GM18508 (cell line): ENCODE measurements at regions not wholly inside any gene's neighbourhood (a gene's known extent, or its start where the extent isn't known, plus 50 kb on each side); places are given as distances from the start of the nearest gene placed in this dataset.
"Not testable (repeated sequence)": the region's sequence is repeated elsewhere in the genome, so short reads cannot be mapped to it uniquely, and the experiment has no call there.

Experiments used
- ATAC-seq: cut with Tn5 transposase; IDR thresholded peaks from one replicate; pipeline ENCODE4 v1.9.1; 2021; ENCODE audit warnings: moderate number of reproducible peaks; ENCODE audit not compliant: insufficient read depth, unreplicated experiment

DNA sequence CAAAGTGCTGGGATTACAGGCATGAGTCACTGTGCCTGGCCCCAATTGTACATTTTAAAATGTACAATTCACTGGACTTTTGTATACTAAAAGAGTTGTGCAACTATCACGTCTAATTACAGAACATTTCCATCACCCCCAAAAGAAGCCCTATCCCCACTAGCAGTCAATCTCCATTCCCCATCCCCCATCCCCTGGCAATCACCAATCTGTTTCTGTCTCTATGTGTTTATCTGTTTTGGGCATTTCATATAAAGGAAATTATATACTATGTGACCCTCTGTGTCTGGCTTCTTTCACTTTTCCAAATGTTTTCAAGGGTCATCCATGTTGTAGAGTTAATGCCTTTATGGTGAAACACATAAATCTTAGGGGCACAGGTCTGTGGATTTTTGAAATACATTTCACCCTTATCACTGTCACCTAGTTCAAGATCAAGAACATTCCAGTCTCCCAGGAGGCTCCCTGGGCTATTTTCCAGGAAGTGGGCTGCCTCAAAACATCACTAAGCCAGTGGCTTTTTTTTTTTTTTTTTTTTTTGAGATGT lies 129.2 kb downstream of the CRLF3 start:
- not testable (repeated sequence) for ATAC-seq

DNA sequence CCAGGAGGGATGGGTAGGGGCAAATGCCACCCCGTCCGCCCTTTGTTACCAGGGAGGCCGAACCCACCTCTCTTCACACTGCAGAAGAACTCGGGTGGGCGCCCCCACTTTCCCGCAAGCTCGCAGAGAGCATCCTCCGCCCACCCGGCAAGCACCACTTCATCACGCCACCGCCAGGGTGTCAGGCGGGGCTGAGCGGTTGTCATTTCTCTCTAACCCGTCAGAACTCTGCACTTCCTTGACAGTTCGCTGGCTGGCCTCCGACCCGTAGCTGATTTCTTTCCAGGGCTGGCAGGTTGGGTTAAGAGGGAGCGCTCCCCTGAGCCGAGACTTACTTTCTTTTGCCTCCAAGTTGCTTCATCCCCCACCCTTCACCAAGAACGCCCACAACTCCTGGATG lies 130.7 kb downstream of the CRLF3 start:
- not testable (repeated sequence) for ATAC-seq

DNA sequence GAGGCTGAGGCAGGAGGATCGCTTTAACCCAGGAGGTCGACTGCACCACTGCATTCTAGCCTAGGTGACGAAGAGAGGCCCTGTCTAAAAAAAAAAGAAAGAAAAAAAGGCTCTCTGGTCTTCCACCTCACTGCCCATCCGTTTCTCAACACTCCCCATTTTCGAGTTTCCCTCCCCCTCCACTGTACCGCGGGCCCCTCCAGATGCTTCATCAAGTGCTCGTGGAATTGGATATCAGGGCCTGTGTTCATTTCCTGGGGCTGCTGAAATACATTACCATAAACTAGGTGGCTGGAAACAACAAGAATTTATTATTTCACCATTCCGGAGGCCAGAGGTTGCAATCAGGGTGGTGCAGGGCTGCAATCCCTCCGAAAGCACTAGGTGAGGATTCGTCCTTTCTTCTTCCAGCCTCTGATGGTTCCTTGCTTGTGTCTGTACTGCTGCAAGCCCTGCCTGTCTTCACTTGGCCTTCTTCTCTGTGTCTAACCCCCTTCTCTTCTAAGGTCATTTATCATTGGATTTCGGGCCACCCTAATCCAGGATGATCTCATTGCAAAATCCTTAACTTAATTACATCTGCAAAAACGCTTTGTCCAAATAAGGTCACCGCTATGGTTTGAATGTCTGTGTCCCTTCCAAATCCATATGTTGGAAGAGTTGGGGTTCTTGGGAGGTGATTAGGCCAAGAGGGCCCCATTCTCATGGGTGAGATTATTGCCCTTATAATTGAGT lies 135.1 kb downstream of the CRLF3 start:
- ATAC-seq = not testable (repeated sequence)

DNA sequence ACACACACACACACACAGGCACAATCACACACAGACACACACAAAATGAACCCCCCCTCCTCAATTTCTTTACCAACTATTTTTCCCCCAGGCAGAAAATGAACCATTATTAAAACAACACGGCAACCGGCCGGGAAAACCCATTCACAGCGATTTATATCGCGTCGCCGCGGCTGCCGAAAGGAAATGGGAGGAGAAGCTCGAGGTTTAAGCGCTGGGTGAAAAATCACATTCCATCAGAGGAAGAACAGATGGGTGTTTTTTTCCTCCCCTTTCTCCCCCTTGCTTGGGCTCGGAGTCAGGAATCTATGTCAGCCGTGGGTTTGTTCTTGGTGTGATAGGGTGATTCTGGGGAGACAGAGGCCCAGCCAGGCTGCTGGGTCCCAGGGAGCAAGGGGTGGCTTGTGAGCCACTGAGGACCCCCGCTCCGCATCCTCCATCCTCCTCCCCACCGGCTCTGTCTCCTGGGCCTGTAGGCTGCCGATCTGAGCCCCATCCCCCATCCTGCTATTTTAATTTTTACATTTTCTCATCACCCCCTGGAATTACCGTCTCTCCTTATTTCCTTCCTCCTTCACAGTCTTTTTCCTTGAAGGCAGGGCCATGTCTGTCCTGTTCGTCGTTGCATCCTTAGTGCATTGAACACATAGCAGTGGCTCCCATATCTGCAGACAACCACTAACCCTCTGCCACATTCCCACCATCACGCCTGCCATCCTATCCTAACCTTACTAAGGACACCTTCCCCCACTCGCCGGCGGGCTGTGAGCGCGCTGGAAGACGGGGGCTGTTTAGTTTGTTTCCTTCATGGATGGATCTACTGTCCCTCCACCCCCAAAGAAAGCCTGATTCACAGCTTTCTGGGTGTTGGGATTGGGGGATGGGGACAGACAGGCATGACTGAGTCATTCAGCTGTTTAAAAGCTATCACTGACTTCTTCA lies 137.7 kb downstream of the CRLF3 start:
- not testable (repeated sequence) for ATAC-seq

DNA sequence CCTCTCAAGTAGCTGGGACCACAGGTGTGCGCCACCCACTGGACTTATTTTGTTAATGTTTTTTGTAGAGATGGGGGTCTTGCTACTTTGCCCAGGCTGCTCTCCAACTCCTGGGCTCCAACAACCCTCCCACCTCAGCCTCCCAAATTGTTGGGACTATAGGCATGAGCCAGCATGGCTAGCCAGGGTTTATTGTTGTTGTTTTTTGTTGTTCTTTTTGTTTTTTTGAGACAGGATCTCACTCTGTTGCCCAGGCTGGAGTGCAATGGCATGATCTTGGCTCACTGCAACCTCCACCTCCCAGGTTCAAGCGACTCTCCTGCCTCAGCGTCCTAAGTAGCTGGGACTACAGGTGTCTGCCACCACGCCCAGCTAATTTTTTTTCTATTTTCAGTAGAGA lies 142.2 kb downstream of the CRLF3 start:
- not testable (repeated sequence) for ATAC-seq

DNA sequence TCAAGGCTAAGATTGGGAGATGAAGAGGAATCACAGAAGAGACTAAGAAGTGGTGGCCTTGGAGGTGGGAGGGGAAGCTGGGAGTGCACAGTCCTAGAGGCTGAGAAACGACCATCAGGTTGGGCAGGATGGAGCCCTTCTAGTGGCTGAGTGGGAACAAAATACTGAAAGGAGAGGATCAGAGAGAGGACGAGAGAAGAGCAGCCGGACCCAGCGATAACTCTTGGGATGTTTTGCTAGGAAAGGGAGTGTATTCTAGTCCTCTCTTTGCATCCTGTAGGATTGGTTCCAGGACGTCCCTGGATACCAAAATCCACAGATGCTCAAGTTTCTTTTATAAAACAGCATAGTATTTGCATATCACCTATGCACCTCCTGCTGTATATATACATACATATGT lies 143.8 kb downstream of the CRLF3 start:
- ATAC-seq = not testable (repeated sequence)

DNA sequence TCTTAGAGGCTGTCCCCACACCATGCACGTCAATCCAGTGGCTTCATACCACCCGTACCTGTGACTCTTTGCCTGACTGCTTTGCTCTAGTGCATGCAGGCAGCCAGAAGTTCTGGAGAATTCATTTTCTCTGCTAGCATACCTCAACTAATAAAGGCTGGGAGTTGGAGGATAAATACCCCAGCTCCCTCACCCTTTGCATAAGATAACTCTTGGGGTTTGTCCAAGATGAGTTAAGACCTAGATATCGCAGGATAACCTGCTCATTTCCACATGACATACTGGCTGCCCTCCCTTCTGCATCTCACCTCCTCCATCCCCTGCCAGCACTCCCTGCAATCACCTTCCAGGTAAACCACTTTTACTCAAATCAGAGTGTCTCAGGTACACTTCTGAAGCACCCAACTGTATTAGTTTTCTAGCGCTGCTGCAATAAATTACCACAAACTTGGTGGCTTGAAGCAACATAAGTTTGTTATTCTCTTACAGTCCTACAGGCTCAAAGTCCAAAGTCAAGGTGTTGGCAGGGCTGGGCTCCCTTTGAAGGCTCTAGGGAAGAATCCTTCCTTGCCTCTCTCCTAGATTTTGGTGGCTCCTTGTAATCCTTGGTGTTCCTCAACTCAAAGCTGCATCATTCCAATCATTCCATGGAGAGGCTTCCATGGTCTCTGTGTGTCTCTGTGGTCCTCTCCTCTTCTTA lies 146.8 kb downstream of the CRLF3 start:
- ATAC-seq = no peak

DNA sequence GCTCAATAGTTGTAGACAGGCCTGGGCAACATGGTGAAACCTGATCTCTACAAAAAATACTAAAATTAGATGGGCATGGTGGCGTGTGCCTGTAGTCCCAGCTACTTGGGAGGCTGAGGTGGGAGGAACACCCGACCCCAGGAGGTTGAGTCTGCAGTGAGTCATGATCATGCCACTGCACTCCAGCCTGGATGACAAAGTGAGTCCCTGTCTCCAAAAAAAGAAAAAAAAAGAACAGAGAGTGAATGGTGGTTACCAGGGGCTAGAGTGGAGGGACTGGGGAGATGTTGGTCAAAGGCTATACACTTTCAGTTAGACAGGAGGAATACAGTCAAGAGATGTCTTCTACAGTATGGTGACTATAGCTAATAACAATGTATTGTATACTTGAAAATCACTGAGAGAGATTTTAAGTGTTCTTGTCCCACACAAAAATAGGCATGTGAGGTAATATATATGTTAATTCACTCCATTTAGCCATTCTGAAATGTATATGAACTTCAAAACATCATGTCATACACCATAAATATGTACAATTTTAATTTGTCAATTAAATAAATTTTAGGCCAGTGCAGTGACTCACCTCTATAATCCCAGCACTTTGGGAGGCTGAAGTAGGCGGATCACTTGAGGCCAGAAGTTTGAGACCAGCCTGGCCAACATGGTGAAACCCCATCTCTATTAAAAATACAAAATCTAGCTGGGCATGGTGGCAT lies 148.6 kb downstream of the CRLF3 start:
- not testable (repeated sequence) for ATAC-seq

DNA sequence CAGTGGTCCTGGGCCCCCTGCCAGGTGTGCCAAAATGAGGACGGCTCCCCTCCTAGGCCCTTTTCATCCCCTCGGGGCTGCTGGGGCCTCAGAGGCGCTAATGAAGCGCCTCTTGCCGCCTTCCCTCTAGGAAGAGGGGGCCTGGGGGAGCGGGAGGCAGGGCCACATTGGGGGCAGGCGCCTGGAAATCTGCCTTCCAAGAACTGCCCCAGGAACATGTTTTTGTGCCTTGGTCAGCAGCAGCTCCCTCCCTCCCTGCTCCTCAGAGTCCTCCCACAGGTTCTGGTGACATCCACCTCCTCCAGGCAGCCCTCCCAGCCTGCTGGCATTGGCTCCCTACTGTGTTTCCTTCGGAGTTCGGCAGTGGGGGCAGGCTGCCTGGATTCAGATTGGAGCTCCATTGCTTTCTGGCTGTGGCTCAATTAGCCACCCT lies 155.3 kb downstream of the CRLF3 start:
- not testable (repeated sequence) for ATAC-seq

DNA sequence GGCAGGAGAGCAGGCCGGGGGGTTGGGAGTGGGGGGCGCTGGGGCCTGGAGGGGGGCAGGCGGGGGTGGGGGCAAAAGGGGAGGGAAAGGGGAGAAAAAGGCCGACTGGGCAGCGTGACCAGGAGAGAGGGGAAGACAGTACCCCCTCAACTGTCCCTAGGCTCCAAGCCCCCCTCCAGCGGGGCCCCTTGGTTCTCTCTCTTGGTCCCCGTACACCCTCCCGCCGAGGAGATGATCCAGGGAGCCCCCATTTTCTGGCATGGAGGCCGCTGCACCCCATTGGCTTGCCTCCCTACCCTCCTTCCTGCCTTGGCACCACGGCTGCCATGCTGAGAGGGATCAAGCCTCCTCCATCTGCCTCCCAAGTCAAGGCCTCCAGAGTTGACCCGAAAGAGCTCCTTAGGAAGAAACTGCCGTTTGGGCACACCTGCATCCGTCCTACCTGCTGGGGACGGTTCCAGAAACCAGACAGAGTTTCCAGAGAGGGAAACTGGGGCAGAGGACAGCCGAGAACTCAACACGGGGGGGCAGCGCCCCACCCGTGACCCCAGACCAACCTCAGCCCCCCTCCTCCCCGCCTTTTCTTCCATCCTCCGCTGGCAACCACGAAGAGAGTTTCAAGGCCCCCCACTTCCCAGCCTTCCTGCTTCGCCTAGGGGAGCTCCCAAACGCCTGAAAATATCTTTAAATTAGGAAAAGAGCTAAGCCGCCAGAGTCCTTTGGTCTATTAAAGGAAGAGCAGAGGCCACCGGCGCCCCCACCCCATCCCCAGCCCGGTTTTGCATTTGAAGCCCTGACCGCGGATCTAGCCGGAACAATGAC lies 155.9 kb downstream of the CRLF3 start:
- ATAC-seq = not testable (repeated sequence)

DNA sequence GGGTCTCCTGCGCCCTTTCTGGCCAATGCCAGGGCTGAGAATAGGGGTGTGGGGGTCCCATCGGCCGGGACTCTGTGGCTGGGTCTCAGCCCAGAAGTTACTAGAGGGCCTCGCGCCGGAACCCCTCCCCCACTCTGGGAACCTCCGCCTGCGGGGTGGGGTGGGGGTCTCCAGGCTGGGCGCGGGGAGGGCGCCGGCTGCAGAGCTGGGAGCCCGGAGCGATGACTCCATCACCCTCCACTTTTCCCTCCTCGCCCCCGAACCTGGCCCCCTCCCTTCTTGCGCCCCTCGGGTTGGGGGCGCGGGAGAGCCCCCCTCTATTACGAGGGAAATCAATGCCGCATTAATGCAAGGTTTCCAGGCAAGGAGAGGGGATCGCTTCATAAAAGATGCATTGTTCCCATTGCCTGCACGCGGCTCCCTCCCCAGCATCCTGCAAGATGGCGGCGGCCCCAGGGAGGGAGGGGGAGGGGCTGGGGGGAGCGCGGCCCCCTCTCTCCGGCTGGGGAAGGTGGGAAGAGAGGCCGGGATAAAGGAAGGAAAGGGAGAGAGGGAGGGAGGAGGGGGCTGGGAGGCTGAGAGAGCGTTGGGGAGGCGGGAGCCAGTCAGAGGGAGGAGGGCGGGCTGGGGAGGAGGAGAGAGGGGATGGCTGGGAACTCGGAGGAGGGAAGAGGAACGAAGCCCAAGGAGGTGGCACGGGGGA lies 156.7 kb downstream of the CRLF3 start:
- not testable (repeated sequence) for ATAC-seq

DNA sequence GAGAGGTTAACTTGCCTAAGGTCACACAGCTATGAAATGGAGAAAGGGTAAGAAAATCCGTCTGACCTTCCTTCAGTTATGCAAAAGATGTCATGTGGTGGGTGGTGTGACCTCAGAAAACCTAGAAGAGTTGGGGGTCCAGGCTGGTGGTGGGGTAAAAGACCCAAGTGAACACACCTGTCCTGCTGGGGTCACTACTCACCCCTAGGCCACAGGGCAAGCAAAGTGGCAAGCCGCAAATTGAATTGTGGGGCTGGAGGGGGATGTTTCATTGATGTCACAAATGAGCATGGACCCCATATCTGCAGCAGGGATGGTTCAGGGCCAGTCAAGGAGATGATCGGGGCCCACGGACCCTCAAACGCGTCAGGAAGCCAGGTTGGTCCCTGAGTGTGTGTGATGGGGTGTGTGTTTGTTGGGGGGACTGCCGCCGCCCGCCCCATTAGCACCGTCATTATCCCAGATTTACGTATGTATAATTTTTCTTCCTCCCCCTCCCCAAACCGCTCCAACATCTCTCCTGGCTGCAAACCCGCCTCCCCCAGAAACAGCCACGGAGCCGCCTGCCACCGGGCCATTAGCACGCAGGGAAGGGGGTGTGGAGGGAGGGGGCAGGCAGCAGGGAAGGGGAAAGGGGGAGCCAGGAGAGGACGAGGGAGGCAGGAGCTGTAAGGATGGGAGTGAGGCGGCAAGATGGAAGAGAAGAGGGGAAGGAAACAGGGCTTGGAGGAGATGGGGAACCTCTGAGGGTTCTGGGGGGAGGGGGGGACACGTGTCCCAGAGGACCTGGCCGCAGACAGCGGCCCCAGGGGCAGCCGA lies 157.4 kb downstream of the CRLF3 start:
- not testable (repeated sequence) for ATAC-seq

DNA sequence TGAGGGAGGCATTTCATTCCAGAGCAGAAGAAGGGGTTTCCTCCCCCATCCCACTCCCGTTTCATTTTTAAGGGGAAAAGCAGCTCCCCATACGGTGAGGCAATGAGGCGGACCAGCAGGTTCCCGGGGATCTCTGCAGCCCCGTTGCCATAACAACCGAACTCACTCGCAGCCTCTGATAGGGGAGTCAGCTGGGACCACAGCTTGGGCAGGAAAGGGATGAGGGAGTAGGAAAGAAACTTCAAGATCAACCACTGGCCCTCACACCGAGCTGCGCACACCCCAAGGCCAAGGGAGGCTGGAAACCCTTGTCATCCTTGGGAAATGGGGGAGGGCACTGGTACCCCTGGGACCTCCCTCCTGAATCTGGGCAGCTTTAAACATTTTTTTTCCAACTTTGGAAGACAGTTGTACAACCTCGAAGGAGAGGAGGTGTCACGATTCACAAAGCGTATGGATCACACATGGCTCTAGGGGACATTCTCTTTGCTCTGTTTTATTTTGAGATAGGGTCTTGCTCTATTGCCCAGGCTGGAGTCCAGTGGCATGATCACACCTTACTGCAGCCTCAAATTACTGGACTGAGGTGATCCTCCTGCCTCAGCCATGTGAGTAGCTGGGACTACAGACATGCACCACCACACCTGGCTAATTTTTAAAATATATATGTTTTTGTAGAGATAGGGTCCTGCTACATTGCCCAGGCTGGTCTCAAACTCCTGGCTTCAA lies 160.6 kb downstream of the CRLF3 start:
- not testable (repeated sequence) for ATAC-seq

DNA sequence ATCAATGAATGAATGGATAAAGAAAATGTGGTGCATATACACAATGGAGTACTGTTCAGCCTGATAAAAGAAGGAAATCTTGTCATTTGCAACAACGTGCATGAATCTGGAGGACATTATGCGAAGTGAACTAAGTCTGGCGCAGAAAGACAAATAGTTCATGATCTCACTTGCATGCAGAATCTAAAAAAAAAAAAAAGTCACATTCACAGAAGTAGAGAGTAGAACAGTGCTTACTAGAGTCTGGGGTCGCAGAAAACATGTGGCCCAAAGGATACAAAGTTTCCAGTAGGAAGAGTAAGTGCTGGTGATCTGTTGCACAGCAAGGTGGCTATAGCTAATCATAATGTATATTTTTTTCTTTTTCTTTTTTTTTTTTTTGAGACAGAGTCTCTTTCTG lies 167.3 kb downstream of the CRLF3 start:
- not testable (repeated sequence) for ATAC-seq

DNA sequence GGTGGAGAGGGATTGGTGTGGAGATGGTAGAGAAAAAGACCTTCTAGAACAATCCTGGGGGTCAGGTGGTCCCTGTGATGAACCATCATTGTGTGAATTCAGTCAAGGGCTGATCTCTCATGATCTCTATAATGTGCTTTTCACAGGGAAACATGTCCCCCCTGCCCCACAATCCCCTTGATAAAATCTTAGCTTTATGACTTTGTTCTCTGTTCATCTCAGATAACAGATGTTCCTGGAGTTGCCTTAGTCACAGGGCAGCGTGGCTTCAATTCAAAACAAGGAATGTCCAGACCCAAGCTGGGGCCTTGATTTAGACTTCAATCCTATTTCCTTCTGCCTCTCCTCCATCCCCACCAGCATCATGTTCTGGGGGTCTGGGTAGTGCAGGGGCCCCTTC lies 171.5 kb downstream of the CRLF3 start:
- not testable (repeated sequence) for ATAC-seq

DNA sequence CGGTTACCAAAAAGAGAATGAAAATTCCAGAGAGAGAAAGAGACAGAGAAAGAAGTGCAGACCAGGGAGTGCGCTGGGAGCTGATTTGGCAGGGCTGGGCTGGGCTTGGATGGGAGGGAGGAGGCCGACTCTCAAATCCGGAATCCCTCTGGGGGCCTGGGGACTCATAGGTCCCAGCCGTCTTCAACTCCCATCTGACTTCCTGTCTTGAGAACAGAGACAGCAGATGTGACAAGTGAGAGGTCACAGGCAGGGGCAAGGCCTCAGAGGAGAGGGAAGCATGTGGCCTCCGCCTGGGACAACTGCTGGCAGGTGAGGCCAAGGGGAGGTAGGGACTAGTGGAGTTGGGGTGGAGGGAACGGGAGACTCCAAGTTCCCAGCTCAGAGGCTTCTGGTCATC lies 172.9 kb downstream of the GOSR1 start:
- not testable (repeated sequence) for ATAC-seq
